Lower lobe of right lung (tissue), 2 donors: ENCODE measurements at regions not wholly inside any gene's neighbourhood (a gene's known extent, or its start where the extent isn't known, plus 50 kb on each side); places are given as distances from the start of the nearest gene placed in this dataset.

Source experiments
- ATAC-seq, 2 donors: fragments of 200-7000 bp; cut with Tn5 transposase; one replicate each; pipeline ENCODE4 v1.9.1; 2020 to 2022; ENCODE audit warnings: mild to moderate bottlenecking in 2 of 2, moderate library complexity in 2 of 2
- DNase-seq: peaks from one replicate; pipeline ENCODE4 v3.0.0-alpha.2; 2020
- H3K27ac ChIP-seq: fragments of 200-600 bp; one replicate; pipeline ENCODE4 v1.8.0; 2022
- H3K27me3 ChIP-seq: fragments of 200-600 bp; one replicate; pipeline ENCODE4 v1.8.0; 2022; ENCODE audit warnings: low read depth
- H3K36me3 ChIP-seq: fragments of 200-600 bp; one replicate; pipeline ENCODE4 v1.8.0; 2022; ENCODE audit warnings: mild to moderate bottlenecking
- H3K4me1 ChIP-seq: fragments of 200-600 bp; one replicate; pipeline ENCODE4 v1.8.0; 2022
- H3K4me3 ChIP-seq: fragments of 200-600 bp; one replicate; pipeline ENCODE4 v1.8.0; 2022; ENCODE audit warnings: mild to moderate bottlenecking
- H3K9me3 ChIP-seq: fragments of 200-600 bp; one replicate; pipeline ENCODE4 v1.8.0; 2022
- intact Hi-C: fragments of 100-400 bp; cut with DNase I; formaldehyde crosslinking; loops from one replicate; pipeline ENCODE4 v1.11.0; 2022
- TF ChIP-seq, protein P1 (sequence below): fragments of 200-600 bp; IDR thresholded peaks from one replicate; pipeline ENCODE4 v1.8.0; 2022; ENCODE audit warnings: antibody characterized with exemption, mild to moderate bottlenecking
- donor health status: DM: no; HTN: yes; CAD: no; lungs with severe emphysema.

GRCh38 chr4:120472447-120473131 lies 405.9 kb upstream of the MAD2L1 start:
- Histone ChIP-seq H3K4me1 (no peaks in the 10 kb centered on the region), H3K36me3 (no peaks in the 10 kb centered on the region), H3K9me3 (no peaks in the 10 kb centered on the region), H3K27ac (no peak overlapping the region), H3K27me3 (no peaks in the 10 kb centered on the region), H3K4me3 (no peak overlapping the region)
- no peak for DNase-seq
- ATAC-seq, result no peak
- TF ChIP-seq, protein P1, sequence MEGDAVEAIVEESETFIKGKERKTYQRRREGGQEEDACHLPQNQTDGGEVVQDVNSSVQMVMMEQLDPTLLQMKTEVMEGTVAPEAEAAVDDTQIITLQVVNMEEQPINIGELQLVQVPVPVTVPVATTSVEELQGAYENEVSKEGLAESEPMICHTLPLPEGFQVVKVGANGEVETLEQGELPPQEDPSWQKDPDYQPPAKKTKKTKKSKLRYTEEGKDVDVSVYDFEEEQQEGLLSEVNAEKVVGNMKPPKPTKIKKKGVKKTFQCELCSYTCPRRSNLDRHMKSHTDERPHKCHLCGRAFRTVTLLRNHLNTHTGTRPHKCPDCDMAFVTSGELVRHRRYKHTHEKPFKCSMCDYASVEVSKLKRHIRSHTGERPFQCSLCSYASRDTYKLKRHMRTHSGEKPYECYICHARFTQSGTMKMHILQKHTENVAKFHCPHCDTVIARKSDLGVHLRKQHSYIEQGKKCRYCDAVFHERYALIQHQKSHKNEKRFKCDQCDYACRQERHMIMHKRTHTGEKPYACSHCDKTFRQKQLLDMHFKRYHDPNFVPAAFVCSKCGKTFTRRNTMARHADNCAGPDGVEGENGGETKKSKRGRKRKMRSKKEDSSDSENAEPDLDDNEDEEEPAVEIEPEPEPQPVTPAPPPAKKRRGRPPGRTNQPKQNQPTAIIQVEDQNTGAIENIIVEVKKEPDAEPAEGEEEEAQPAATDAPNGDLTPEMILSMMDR, result no peak
- intact Hi-C loops, result no loop called here

- DNase-seq, result no peak
- peaks cover 6% of the 10 kb centered on the region for H3K9me3 ChIP-seq
- ATAC-seq, result no peak
- TF ChIP-seq, protein P1, result no peak
- no peaks in the 10 kb centered on the region for H3K27me3 ChIP-seq
- H3K4me3 ChIP-seq, result no peak overlapping the region
- no peaks in the 10 kb centered on the region for H3K36me3 ChIP-seq
- no peaks in the 10 kb centered on the region for H3K4me1 ChIP-seq
- intact Hi-C loops, result no loop called here
- no peak overlapping the region for H3K27ac ChIP-seq
These were observed 399.8 kb upstream of the MAD2L1 start for GRCh38 chr4:120466429-120466828.

GRCh38 chr4:120454788-120455187 lies 388.1 kb upstream of the MAD2L1 start:
- TF ChIP-seq, protein P1, result no peak

GRCh38 chr4:120452536-120452935 lies 385.9 kb upstream of the MAD2L1 start:
- no peaks in the 10 kb centered on the region for H3K36me3 ChIP-seq
- H3K27me3 ChIP-seq, result no peaks in the 10 kb centered on the region
- no peaks in the 10 kb centered on the region for H3K9me3 ChIP-seq
- no peak for DNase-seq
- no peak for ATAC-seq
- H3K4me1 ChIP-seq, result no peaks in the 10 kb centered on the region
- H3K27ac ChIP-seq, result no peak overlapping the region
- no peak overlapping the region for H3K4me3 ChIP-seq
- TF ChIP-seq, protein P1, result no peak
- intact Hi-C loops, result no loop called here

More at GRCh38 chr4:120454788-120455187, 388.1 kb upstream of the MAD2L1 start:
- Histone ChIP-seq H3K4me3 (no peak overlapping the region), H3K27ac (no peak overlapping the region), H3K9me3 (no peaks in the 10 kb centered on the region), H3K4me1 (no peaks in the 10 kb centered on the region), H3K27me3 (no peaks in the 10 kb centered on the region), H3K36me3 (no peaks in the 10 kb centered on the region)
- ATAC-seq (no peak), DNase-seq (no peak)
- intact Hi-C loops, result no loop called here

- ATAC-seq, result no peak
- H3K4me1 ChIP-seq, result no peaks in the 10 kb centered on the region
- H3K4me3 ChIP-seq, result no peak overlapping the region
- TF ChIP-seq, protein P1, result no peak
- H3K27ac ChIP-seq, result no peak overlapping the region
- no peak for DNase-seq
- intact Hi-C loops, result no loop called here
- H3K36me3 ChIP-seq, result no peaks in the 10 kb centered on the region
- H3K27me3 ChIP-seq, result no peaks in the 10 kb centered on the region
- no peaks in the 10 kb centered on the region for H3K9me3 ChIP-seq
These were observed 385.4 kb upstream of the MAD2L1 start for GRCh38 chr4:120452001-120452400.
